ENCODE measurements at regions not wholly inside any gene's neighbourhood (a gene's known extent, or its start where the extent isn't known, plus 50 kb on each side); places are given as distances from the start of the nearest gene placed in this dataset.
"Not testable (repeated sequence)": the region's sequence is repeated elsewhere in the genome, so short reads cannot be mapped to it uniquely, and the experiment has no call there.

GRCh38 chr4:103308248-103308561, 110.1 kb upstream of the CENPE start:
- DNase-seq = peak in 1 of 56 donors; percentile 5

GRCh38 chr4:103307453-103308247, 109.5 kb upstream of the CENPE start:
- peak in 4 of 56 donors; percentile 4 to 26 (median 16) for DNase-seq

- DNase-seq = peak in 53 of 56 donors; percentile 3 to 86 (median 52)
Measured at GRCh38 chr4:103306870-103307375, 108.8 kb upstream of the CENPE start.

GRCh38 chr4:103305355-103305754, 107.2 kb upstream of the CENPE start:
- DNase-seq = no peak

GRCh38 chr4:103303011-103303410, 104.9 kb upstream of the CENPE start:
- DNase-seq = no peak

- no peak for DNase-seq
Measured at GRCh38 chr4:103292959-103293358, 94.8 kb upstream of the CENPE start.

- DNase-seq = no peak
Measured at GRCh38 chr4:103292373-103292772, 94.2 kb upstream of the CENPE start.

GRCh38 chr4:103289186-103289585, 91.0 kb upstream of the CENPE start:
- no peak for DNase-seq

GRCh38 chr4:103272174-103272573, 74.0 kb upstream of the CENPE start:
- no peak for DNase-seq

GRCh38 chr4:103268746-103269145, 70.6 kb upstream of the CENPE start:
- DNase-seq = no peak

GRCh38 chr4:103264905-103265304, 66.8 kb upstream of the CENPE start:
- DNase-seq = no peak

- DNase-seq = not testable (repeated sequence)
Measured at GRCh38 chr4:103256068-103256467, 57.9 kb upstream of the CENPE start.

All from amygdala (tissue), 56 donors.